ENCODE measurements at regions not wholly inside any gene's neighbourhood (a gene's known extent, or its start where the extent isn't known, plus 50 kb on each side); places are given as distances from the start of the nearest gene placed in this dataset.

DNA sequence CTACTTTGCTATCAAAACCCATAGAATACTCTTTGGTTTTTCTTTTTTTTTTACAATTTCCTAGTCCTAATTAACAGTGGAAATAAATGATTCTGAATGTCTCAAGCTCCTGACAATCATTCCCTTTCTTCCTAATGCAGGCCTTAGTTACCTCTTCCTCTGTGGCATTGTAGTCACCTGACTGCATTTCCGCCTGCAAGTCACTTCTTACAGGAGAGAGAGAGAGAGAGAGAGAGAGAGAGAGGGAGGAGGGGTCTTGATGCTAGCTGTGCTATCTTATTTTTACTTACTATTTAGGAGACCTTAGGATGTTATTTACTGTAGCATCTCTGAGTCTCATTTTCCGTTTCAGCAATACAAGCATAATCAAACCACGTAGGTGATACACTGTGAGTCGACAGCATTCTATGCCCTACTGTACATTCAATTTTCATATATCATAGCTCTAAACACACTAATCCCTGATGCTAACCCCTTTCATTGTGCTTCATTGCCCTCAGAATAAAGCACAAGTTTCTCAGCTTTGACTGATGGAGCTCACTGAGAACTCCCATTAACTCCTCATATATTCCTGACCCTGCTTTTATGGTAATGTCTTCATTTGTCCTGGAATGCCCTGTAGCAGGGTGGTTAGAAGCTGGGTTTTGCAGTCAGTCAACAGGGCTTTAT is 1237.3 kb downstream of the XPNPEP1 start:
- TF ChIP-seq, protein P1, sequence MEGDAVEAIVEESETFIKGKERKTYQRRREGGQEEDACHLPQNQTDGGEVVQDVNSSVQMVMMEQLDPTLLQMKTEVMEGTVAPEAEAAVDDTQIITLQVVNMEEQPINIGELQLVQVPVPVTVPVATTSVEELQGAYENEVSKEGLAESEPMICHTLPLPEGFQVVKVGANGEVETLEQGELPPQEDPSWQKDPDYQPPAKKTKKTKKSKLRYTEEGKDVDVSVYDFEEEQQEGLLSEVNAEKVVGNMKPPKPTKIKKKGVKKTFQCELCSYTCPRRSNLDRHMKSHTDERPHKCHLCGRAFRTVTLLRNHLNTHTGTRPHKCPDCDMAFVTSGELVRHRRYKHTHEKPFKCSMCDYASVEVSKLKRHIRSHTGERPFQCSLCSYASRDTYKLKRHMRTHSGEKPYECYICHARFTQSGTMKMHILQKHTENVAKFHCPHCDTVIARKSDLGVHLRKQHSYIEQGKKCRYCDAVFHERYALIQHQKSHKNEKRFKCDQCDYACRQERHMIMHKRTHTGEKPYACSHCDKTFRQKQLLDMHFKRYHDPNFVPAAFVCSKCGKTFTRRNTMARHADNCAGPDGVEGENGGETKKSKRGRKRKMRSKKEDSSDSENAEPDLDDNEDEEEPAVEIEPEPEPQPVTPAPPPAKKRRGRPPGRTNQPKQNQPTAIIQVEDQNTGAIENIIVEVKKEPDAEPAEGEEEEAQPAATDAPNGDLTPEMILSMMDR (IDR thresholded peaks at IDR 0.05 in 8 of 11, conservative IDR thresholded peaks at IDR 0.05 in 3 of 11) = no peak
- no peak for TF ChIP-seq POLR2AphosphoS5 (IDR thresholded peaks at IDR 0.05)

Measured in spleen (tissue), 7 donors.